CD14-positive monocyte (primary cell): ENCODE measurements at regions not wholly inside any gene's neighbourhood (a gene's known extent, or its start where the extent isn't known, plus 50 kb on each side); places are given as distances from the start of the nearest gene placed in this dataset.

ENCODE experiments used
- DNase-seq, 3 donors: peaks; one replicate each; pipeline ENCODE4 v3.0.0-alpha.2; 2011 to 2022
- H2AFZ ChIP-seq: 2 replicates; pipeline ENCODE4 v1.6.0; 2012; ENCODE audit warnings: mild to moderate bottlenecking, low read depth, low read length, inconsistent platforms; ENCODE audit not compliant: insufficient read depth, poor library complexity, severe bottlenecking
- H3K27ac ChIP-seq, 2 donors: 1 replicate in 1 of 2; 2 replicates in 1 of 2; pipeline ENCODE4 v1.5.1; 2012 to 2013; ENCODE audit warnings: low read length in 2 of 2, control low read depth in 1 of 2, inconsistent platforms in 1 of 2, low read depth in 1 of 2, mild to moderate bottlenecking in 1 of 2
- H3K27me3 ChIP-seq, 2 donors: one replicate each; pipeline versions ENCODE4 v1.6.0 to v1.6.1; 2011 to 2013; ENCODE audit warnings: low read length in 2 of 2; ENCODE audit not compliant: control insufficient read depth in 2 of 2, insufficient read depth in 2 of 2
- H3K36me3 ChIP-seq, 2 donors: replicated peaks in 1 of 2; 1 replicate in 1 of 2; 2 replicates in 1 of 2; pipeline versions ENCODE4 v1.5.1 to v1.6.1; 2012 to 2013; ENCODE audit warnings: low read length in 2 of 2, control low read depth in 1 of 2, inconsistent platforms in 1 of 2, mild to moderate bottlenecking in 1 of 2; ENCODE audit not compliant: insufficient read depth in 2 of 2, control insufficient read depth in 1 of 2
- H3K4me1 ChIP-seq, 2 donors: 1 replicate in 1 of 2; 2 replicates in 1 of 2; pipeline versions ENCODE4 v1.5.1 to v1.6.1; 2012 to 2013; ENCODE audit warnings: low read length in 2 of 2, control low read depth in 1 of 2, inconsistent platforms in 1 of 2, mild to moderate bottlenecking in 1 of 2, moderate library complexity in 1 of 2; ENCODE audit not compliant: insufficient read depth in 2 of 2, control insufficient read depth in 1 of 2
- H3K4me2 ChIP-seq: replicated peaks from 2 replicates; pipeline ENCODE3; 2012; ENCODE audit warnings: low read length, moderate library complexity, mild to moderate bottlenecking; ENCODE audit not compliant: poor library complexity, severe bottlenecking; ENCODE audit errors: extremely low read depth
- H3K4me3 ChIP-seq, 3 experiments: fragments of 200-600 bp in 1 of 3; sonication (generic) in 1 of 3; replicated peaks in 1 of 3; 1 replicate in 2 of 3; 2 replicates in 1 of 3; pipeline ENCODE4 v1.5.1; 2011 to 2013; ENCODE audit warnings: low read length in 3 of 3, mild to moderate bottlenecking in 3 of 3, control low read depth in 2 of 3, low read depth in 2 of 3, inconsistent platforms in 1 of 3, moderate library complexity in 1 of 3
- H3K79me2 ChIP-seq: 2 replicates; pipeline ENCODE4 v1.6.0; 2012; ENCODE audit warnings: mild to moderate bottlenecking, control low read depth, inconsistent platforms, low read length, moderate library complexity; ENCODE audit not compliant: insufficient read depth
- H3K9ac ChIP-seq: 2 replicates; pipeline ENCODE4 v1.6.0; 2017; ENCODE audit warnings: low read length, mild to moderate bottlenecking; ENCODE audit not compliant: insufficient read depth, poor library complexity, severe bottlenecking
- H3K9me3 ChIP-seq, 2 donors: replicated peaks in 1 of 2; 1 replicate in 1 of 2; 2 replicates in 1 of 2; pipeline versions ENCODE4 v1.5.1 to v1.6.1; 2012 to 2013; ENCODE audit warnings: low read length in 2 of 2, control low read depth in 1 of 2; ENCODE audit not compliant: control insufficient read depth in 1 of 2, insufficient read depth in 1 of 2
- H4K20me1 ChIP-seq: 2 replicates; pipeline ENCODE4 v1.6.0; 2012; ENCODE audit warnings: mild to moderate bottlenecking, low read length, control low read depth, moderate library complexity; ENCODE audit not compliant: insufficient read depth
- H3K27ac Mint-ChIP-seq, 7 donors: one replicate each; pipeline ENCODE4 v1.8.0; 2020; ENCODE audit warnings: mild to moderate bottlenecking in 7 of 7, mixed read lengths in 7 of 7, moderate library complexity in 6 of 7, inconsistent platforms in 2 of 7
- H3K27me3 Mint-ChIP-seq, 3 donors: one replicate each; pipeline ENCODE4 v1.8.0; 2021 to 2022; ENCODE audit warnings: low read depth in 3 of 3, mild to moderate bottlenecking in 3 of 3, mixed read lengths in 3 of 3, moderate library complexity in 3 of 3, inconsistent platforms in 1 of 3
- H3K36me3 Mint-ChIP-seq, 2 donors: one replicate each; pipeline ENCODE4 v1.8.0; 2020; ENCODE audit warnings: mixed read lengths in 2 of 2, inconsistent platforms in 1 of 2, mild to moderate bottlenecking in 1 of 2
- H3K4me1 Mint-ChIP-seq: one replicate; pipeline ENCODE4 v1.8.0; 2020; ENCODE audit warnings: mild to moderate bottlenecking, mixed read lengths
- H3K4me3 Mint-ChIP-seq, 2 donors: one replicate each; pipeline ENCODE4 v1.8.0; 2020; ENCODE audit warnings: mild to moderate bottlenecking in 2 of 2, mixed read lengths in 2 of 2, moderate library complexity in 1 of 2
- H3K9me3 Mint-ChIP-seq, 7 donors: one replicate each; pipeline ENCODE4 v1.8.0; 2020 to 2022; ENCODE audit warnings: mixed read lengths in 7 of 7, mild to moderate bottlenecking in 6 of 7, moderate library complexity in 6 of 7, inconsistent platforms in 2 of 7
- CTCF ChIP-seq: fragments of 200-600 bp; IDR thresholded peaks from one replicate; pipeline ENCODE4 v1.8.0; 2022; ENCODE audit warnings: antibody characterized with exemption, mild to moderate bottlenecking
- WGBS: methylation state at CpG from one replicate; pipeline ENCODE4 v1.1.5; 2013; ENCODE audit warnings: missing lambda C conversion rate; ENCODE audit not compliant: insufficient coverage; 5-methylcytosine and 5-hydroxymethylcytosine counted together
- intact Hi-C, 2 donors: fragments of 100-400 bp; cut with micrococcal nuclease; formaldehyde crosslinking; loops; one replicate each; pipeline versions ENCODE4 v1.15.0 to v1.15.1; 2023

- no peak overlapping the region for H3K4me3 ChIP-seq
- no peak overlapping the region for H3K4me2 ChIP-seq
- Mint-ChIP-seq H3K9me3 (peaks cover 0 to 5% (median 2%) of the 10 kb centered on the region in 7 donors), H3K36me3 (no peaks in the 10 kb centered on the region), H3K27me3 (peaks cover 8 to 18% (median 14%) of the 10 kb centered on the region in 3 donors), H3K4me3 (no peak overlapping the region), H3K4me1 (no peaks in the 10 kb centered on the region), H3K27ac (no peak overlapping the region)
- no peak overlapping the region for H3K27ac ChIP-seq
- peaks cover 0 to 6% of the 10 kb centered on the region in 2 donors for H3K27me3 ChIP-seq
- H3K36me3 ChIP-seq = no peaks in the 10 kb centered on the region
- H3K9me3 ChIP-seq = no peaks in the 10 kb centered on the region
- no peak for TF ChIP-seq CTCF
- no peak for DNase-seq
- no peaks in the 10 kb centered on the region for H3K79me2 ChIP-seq
- WGBS = 83% methylated on average over 22 of the region's 28 CpGs
- H3K4me1 ChIP-seq = no peaks in the 10 kb centered on the region
- H3K9ac ChIP-seq = no peak overlapping the region
- H2AFZ ChIP-seq = no peak overlapping the region
- intact Hi-C loops = no loop called here
- H4K20me1 ChIP-seq = no peaks in the 10 kb centered on the region
Measured at GRCh38 chr11:69911310-69912160, 92.3 kb upstream of the FGF3 start.

GRCh38 chr11:69912161-69912910, 93.1 kb upstream of the FGF3 start:
- Mint-ChIP-seq H3K27me3 (peaks cover 11 to 26% (median 22%) of the 10 kb centered on the region in 3 donors), H3K4me3 (no peak overlapping the region)

More at GRCh38 chr11:69912161-69912910, 93.1 kb upstream of the FGF3 start:
- intact Hi-C loops = no loop called here
- Histone ChIP-seq H3K9ac (no peak overlapping the region), H3K27me3 (peaks cover 0 to 6% of the 10 kb centered on the region in 2 donors), H4K20me1 (no peaks in the 10 kb centered on the region), H3K36me3 (no peaks in the 10 kb centered on the region), H3K27ac (no peak overlapping the region), H2AFZ (no peak overlapping the region), H3K9me3 (no peaks in the 10 kb centered on the region), H3K4me2 (no peak overlapping the region), H3K4me1 (no peaks in the 10 kb centered on the region), H3K4me3 (no peak overlapping the region), H3K79me2 (no peaks in the 10 kb centered on the region)
- peaks cover 2 to 12% (median 7%) of the 10 kb centered on the region in 7 donors for H3K9me3 Mint-ChIP-seq
- TF ChIP-seq CTCF = no peak
- H3K27ac Mint-ChIP-seq = no peak overlapping the region
- no peaks in the 10 kb centered on the region for H3K4me1 Mint-ChIP-seq
- WGBS = 85% methylated on average over 22 of the region's 22 CpGs
- H3K36me3 Mint-ChIP-seq = no peaks in the 10 kb centered on the region
- no peak for DNase-seq
